IMR-90 (cell line): ENCODE measurements at regions not wholly inside any gene's neighbourhood (a gene's known extent, or its start where the extent isn't known, plus 50 kb on each side); places are given as distances from the start of the nearest gene placed in this dataset.

Source experiments
- RCOR1 ChIP-seq: IDR thresholded peaks from 2 replicates; pipeline ENCODE4 v1.6.1; 2012; ENCODE audit warnings: mild to moderate bottlenecking, low read length, improper control_type of control experiment; ENCODE audit not compliant: insufficient replicate concordance
- TF ChIP-seq, protein P1 (sequence below): conservative IDR thresholded peaks from 2 replicates; pipeline ENCODE4 v1.5.1; 2012; ENCODE audit warnings: mild to moderate bottlenecking, low read depth, low read length, improper control_type of control experiment

DNA sequence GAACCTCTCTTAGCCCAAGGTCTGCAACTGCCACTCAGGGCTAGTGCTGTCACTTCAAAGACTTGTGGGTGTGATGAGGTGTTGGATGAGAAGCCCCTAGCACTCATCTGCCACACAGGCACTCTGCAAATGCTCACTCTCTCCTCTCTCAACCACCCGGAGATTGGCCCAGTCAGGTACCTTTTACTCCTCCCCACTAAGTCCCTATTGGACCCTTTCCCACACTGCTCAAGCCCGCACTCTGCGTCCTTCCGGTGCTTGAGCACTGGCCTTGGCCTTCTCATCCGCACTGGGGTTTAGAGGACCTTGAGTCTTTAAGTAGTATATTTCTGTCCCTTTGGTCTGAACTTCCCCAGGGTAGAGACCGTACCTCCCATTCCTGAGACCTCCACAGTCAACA, 308.0 kb downstream of the NXPE2 start:
- TF ChIP-seq, protein P1, sequence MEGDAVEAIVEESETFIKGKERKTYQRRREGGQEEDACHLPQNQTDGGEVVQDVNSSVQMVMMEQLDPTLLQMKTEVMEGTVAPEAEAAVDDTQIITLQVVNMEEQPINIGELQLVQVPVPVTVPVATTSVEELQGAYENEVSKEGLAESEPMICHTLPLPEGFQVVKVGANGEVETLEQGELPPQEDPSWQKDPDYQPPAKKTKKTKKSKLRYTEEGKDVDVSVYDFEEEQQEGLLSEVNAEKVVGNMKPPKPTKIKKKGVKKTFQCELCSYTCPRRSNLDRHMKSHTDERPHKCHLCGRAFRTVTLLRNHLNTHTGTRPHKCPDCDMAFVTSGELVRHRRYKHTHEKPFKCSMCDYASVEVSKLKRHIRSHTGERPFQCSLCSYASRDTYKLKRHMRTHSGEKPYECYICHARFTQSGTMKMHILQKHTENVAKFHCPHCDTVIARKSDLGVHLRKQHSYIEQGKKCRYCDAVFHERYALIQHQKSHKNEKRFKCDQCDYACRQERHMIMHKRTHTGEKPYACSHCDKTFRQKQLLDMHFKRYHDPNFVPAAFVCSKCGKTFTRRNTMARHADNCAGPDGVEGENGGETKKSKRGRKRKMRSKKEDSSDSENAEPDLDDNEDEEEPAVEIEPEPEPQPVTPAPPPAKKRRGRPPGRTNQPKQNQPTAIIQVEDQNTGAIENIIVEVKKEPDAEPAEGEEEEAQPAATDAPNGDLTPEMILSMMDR, result no peak
- no peak for TF ChIP-seq RCOR1
